Gastroesophageal sphincter (tissue), 3 donors: ENCODE measurements at regions not wholly inside any gene's neighbourhood (a gene's known extent, or its start where the extent isn't known, plus 50 kb on each side); places are given as distances from the start of the nearest gene placed in this dataset.

Experiments used
- POLR2A ChIP-seq, 2 donors: fragments of 450-650 bp; IDR thresholded peaks; one replicate each; pipeline ENCODE4 v1.6.1; 2017; ENCODE audit warnings: antibody characterized with exemption in 2 of 2, mild to moderate bottlenecking in 2 of 2, moderate library complexity in 1 of 2
- TF ChIP-seq, protein P1 (sequence below), 4 experiments: fragments of 200-600 bp in 2 of 4; fragments of 450-650 bp in 2 of 4; sonication (generic) in 1 of 4; IDR thresholded peaks; one replicate each; pipeline ENCODE4 v1.5.1; 2017 to 2019; ENCODE audit warnings: antibody characterized with exemption in 4 of 4, mild to moderate bottlenecking in 2 of 4, moderate library complexity in 2 of 4

DNA sequence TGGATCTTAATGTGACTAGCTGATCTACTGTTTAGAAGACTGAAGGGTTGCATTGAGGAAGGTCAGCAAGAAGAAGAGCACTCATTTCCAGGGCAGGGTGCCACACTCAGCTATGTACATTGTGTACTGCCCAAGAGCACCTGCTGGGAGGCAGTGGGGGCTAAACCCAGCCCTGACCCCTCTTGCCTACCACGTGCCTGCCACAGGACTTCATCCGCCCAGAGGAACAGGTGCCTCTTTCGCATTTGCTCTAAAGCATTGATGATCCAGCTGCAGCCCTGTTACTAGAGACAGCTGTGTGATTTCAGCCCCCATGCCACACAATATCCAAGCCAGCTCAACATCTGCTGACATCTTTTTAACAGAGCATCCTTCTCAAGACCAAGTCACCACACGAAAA, 341.8 kb downstream of the LMX1A start:
- TF ChIP-seq, protein P1, sequence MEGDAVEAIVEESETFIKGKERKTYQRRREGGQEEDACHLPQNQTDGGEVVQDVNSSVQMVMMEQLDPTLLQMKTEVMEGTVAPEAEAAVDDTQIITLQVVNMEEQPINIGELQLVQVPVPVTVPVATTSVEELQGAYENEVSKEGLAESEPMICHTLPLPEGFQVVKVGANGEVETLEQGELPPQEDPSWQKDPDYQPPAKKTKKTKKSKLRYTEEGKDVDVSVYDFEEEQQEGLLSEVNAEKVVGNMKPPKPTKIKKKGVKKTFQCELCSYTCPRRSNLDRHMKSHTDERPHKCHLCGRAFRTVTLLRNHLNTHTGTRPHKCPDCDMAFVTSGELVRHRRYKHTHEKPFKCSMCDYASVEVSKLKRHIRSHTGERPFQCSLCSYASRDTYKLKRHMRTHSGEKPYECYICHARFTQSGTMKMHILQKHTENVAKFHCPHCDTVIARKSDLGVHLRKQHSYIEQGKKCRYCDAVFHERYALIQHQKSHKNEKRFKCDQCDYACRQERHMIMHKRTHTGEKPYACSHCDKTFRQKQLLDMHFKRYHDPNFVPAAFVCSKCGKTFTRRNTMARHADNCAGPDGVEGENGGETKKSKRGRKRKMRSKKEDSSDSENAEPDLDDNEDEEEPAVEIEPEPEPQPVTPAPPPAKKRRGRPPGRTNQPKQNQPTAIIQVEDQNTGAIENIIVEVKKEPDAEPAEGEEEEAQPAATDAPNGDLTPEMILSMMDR (IDR thresholded peaks at IDR 0.05): no peak
- no peak for TF ChIP-seq POLR2A (IDR thresholded peaks at IDR 0.05)
